HepG2 (cell line): ENCODE measurements at regions not wholly inside any gene's neighbourhood (a gene's known extent, or its start where the extent isn't known, plus 50 kb on each side); places are given as distances from the start of the nearest gene placed in this dataset.

ENCODE experiments used
- AHDC1 ChIP-seq: sonication (generic); formaldehyde crosslinking; IDR thresholded peaks from 2 replicates; pipeline ENCODE4 v1.5.1; 2020; ENCODE audit warnings: mild to moderate bottlenecking, missing genetic modification reagents, borderline replicate concordance
- DMAP1 ChIP-seq: IDR thresholded peaks from 2 replicates; pipeline ENCODE4 v1.6.1; 2016
- DNMT1 ChIP-seq: sonication (generic); formaldehyde crosslinking; IDR thresholded peaks from 2 replicates; pipeline ENCODE4 v1.5.1; 2020; ENCODE audit warnings: mild to moderate bottlenecking, missing genetic modification reagents
- FOXJ3 ChIP-seq: sonication (generic); formaldehyde crosslinking; IDR thresholded peaks from 2 replicates; pipeline ENCODE4 v1.4.0; 2020; ENCODE audit warnings: missing genetic modification reagents, mild to moderate bottlenecking, borderline replicate concordance
- FOXP1 ChIP-seq, 2 experiments: fragments of 450-650 bp in 1 of 2; IDR thresholded peaks; 2 replicates each; pipeline ENCODE4 v1.6.1; 2017 to 2018; ENCODE audit warnings: antibody characterized with exemption in 1 of 2
- HMGXB3 ChIP-seq: sonication (generic); formaldehyde crosslinking; IDR thresholded peaks from 2 replicates; pipeline ENCODE4 v1.4.0; 2020; ENCODE audit warnings: missing genetic modification reagents, borderline replicate concordance
- MIXL1 ChIP-seq: IDR thresholded peaks from 2 replicates; pipeline ENCODE4 v1.6.1; 2016
- MYC ChIP-seq: sonication (generic); formaldehyde crosslinking; IDR thresholded peaks from 2 replicates; pipeline ENCODE4 v1.9.0; 2021; ENCODE audit warnings: missing genetic modification reagents, borderline replicate concordance
- PBX2 ChIP-seq: IDR thresholded peaks from 2 replicates; pipeline ENCODE4 v1.6.1; 2016; ENCODE audit warnings: control low read depth
- PITX1 ChIP-seq: sonication (generic); formaldehyde crosslinking; IDR thresholded peaks from 2 replicates; pipeline ENCODE4 v1.5.1; 2020; ENCODE audit warnings: mild to moderate bottlenecking, missing genetic modification reagents
- TFE3 ChIP-seq: IDR thresholded peaks from 2 replicates; pipeline ENCODE4 v1.6.1; 2016
- ZFP36L1 ChIP-seq: sonication (generic); formaldehyde crosslinking; IDR thresholded peaks from 2 replicates; pipeline ENCODE4 v1.8.0; 2022; ENCODE audit warnings: mild to moderate bottlenecking, missing genetic modification reagents, moderate library complexity
- ZNF720 ChIP-seq: sonication (generic); formaldehyde crosslinking; IDR thresholded peaks from 2 replicates; pipeline ENCODE4 v1.4.0; 2020; ENCODE audit warnings: missing genetic modification reagents
- ZNF792 ChIP-seq: IDR thresholded peaks from 2 replicates; pipeline ENCODE4 v1.6.1; 2016
- TF ChIP-seq, protein P1 (sequence below), 2 experiments: sonication (generic) in 1 of 2; formaldehyde crosslinking in 1 of 2; IDR thresholded peaks; 2 replicates each; pipeline versions ENCODE4 v1.5.1 to v1.6.1; 2011 to 2020; ENCODE audit warnings: borderline replicate concordance in 1 of 2, low read depth in 1 of 2, low read length in 1 of 2, mild to moderate bottlenecking in 1 of 2, missing genetic modification reagents in 1 of 2, moderate library complexity in 1 of 2

DNA sequence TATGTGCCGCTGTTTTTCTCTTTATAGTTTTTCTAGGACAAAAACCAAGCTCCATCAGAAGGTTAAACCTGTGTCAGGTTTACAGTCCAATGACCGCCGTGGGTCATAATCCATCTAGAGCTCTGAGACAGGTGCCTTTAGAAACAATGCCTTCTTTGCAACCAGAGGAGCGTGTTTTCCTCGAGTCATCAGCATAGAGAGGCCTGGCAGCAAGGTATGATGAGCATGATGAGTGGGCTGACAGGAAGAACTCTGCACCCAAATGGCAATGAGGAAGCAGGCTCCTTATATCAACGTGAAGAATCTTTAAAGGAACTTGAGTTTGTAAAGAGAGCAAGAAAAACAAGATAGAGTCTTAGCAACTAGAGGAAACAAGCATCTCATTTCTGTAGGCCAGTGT lies 60.5 kb upstream of the NUDT4 start (continued):
- peak; percentile 70; the same call in 1 of the 2 replicates for TF ChIP-seq AHDC1
- TF ChIP-seq DNMT1 (CRISPR knock-in tag) = no peak
- no peak for TF ChIP-seq ZNF720 (CRISPR knock-in tag)
- no peak for TF ChIP-seq HMGXB3 (CRISPR knock-in tag)
- TF ChIP-seq DMAP1 (CRISPR knock-in tag) = 0 out of 2 replicates have a peak, but pooled peaks have one; percentile 38
- TF ChIP-seq PBX2 = peak; percentile 63
- TF ChIP-seq MIXL1 (CRISPR knock-in tag) = 0 out of 2 replicates have a peak, but pooled peaks have one; percentile 18
- no peak for TF ChIP-seq FOXP1 (IDR thresholded peaks at IDR 0.05)
- 0 out of 2 replicates have a peak, but pooled peaks have one; percentile 47 for TF ChIP-seq FOXP1 (CRISPR knock-in tag; IDR thresholded peaks at IDR 0.05)
- TF ChIP-seq MYC (CRISPR knock-in tag) = no peak; the same call in 1 of the 2 replicates
- no peak for TF ChIP-seq FOXJ3 (CRISPR knock-in tag)
- 0 out of 2 replicates have a peak, but pooled peaks have one; percentile 23 for TF ChIP-seq TFE3 (CRISPR knock-in tag)
- TF ChIP-seq ZFP36L1 (CRISPR knock-in tag) = 0 out of 2 replicates have a peak, but pooled peaks have one; percentile 42
- peak; percentile 54; the same call in 1 of the 2 replicates for TF ChIP-seq ZNF792
- TF ChIP-seq, protein P1, sequence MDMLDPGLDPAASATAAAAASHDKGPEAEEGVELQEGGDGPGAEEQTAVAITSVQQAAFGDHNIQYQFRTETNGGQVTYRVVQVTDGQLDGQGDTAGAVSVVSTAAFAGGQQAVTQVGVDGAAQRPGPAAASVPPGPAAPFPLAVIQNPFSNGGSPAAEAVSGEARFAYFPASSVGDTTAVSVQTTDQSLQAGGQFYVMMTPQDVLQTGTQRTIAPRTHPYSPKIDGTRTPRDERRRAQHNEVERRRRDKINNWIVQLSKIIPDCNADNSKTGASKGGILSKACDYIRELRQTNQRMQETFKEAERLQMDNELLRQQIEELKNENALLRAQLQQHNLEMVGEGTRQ (IDR thresholded peaks at IDR 0.05; ENCODE audit: low read depth, low read length) = no peak
- TF ChIP-seq, protein P1 (CRISPR knock-in tag; IDR thresholded peaks at IDR 0.05; ENCODE audit: borderline replicate concordance) = peak; percentile 33; the same call in 1 of the 2 replicates
- peak; percentile 72 for TF ChIP-seq PITX1 (CRISPR knock-in tag)
